ENCODE measurements at regions not wholly inside any gene's neighbourhood (a gene's known extent, or its start where the extent isn't known, plus 50 kb on each side); places are given as distances from the start of the nearest gene placed in this dataset.
A peak's percentile ranks its signal among the peaks of the same experiment; 100 is the strongest.

DNA sequence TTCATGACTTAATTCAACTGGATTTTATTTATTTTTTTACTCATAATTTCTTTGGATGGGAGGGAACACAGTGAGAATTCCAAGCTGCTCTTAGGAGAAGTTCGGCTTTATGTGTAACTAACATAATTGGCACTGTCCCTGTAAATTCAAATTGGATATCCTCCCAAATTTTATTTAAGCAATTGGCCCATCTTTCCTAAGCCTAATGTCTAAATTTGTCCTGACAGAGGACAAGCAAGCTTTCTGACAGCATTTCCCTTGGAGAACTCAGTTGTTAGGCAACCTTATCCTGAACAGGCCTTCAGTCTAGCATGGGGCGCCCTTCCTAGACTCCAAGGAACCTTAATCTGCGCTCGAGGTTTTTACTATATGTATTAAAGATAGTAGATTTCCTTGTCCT is 550.3 kb downstream of the NUF2 start:
- no peak overlapping the region for H3K4me3 ChIP-seq (replicated peaks; ENCODE audit: low read depth, low read length)
- TF ChIP-seq, protein P1, sequence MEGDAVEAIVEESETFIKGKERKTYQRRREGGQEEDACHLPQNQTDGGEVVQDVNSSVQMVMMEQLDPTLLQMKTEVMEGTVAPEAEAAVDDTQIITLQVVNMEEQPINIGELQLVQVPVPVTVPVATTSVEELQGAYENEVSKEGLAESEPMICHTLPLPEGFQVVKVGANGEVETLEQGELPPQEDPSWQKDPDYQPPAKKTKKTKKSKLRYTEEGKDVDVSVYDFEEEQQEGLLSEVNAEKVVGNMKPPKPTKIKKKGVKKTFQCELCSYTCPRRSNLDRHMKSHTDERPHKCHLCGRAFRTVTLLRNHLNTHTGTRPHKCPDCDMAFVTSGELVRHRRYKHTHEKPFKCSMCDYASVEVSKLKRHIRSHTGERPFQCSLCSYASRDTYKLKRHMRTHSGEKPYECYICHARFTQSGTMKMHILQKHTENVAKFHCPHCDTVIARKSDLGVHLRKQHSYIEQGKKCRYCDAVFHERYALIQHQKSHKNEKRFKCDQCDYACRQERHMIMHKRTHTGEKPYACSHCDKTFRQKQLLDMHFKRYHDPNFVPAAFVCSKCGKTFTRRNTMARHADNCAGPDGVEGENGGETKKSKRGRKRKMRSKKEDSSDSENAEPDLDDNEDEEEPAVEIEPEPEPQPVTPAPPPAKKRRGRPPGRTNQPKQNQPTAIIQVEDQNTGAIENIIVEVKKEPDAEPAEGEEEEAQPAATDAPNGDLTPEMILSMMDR (IDR thresholded peaks at IDR 0.05; ENCODE audit: low read depth, low read length, missing control alignments): no peak
- no peak for DNase-seq (ENCODE audit: extremely low read depth, low read depth)

DNA sequence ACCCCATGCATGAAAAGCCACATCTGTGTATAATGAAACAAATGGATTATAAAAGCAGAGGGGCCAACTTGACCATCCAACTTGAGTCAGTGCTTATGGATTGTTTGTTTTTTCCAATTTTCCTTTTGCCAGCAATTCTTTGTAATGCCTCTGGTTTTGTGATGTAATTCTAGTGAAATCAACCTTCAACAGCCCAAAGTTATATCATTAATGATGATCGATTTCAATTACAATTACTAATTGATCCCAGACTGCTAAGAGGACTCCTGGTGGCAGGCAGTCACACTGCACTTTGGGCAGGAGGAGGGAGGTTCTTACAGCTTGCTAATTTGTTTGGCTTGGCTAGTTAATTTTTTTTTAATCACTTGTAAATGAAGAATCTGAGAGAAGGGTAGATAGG is 552.3 kb downstream of the NUF2 start:
- H3K4me3 ChIP-seq (replicated peaks; ENCODE audit: low read depth, low read length): no peak overlapping the region
- TF ChIP-seq, protein P1 (IDR thresholded peaks at IDR 0.05; ENCODE audit: low read depth, low read length, missing control alignments): peak; percentile 60
- no peak for DNase-seq (ENCODE audit: extremely low read depth, low read depth)

DNA sequence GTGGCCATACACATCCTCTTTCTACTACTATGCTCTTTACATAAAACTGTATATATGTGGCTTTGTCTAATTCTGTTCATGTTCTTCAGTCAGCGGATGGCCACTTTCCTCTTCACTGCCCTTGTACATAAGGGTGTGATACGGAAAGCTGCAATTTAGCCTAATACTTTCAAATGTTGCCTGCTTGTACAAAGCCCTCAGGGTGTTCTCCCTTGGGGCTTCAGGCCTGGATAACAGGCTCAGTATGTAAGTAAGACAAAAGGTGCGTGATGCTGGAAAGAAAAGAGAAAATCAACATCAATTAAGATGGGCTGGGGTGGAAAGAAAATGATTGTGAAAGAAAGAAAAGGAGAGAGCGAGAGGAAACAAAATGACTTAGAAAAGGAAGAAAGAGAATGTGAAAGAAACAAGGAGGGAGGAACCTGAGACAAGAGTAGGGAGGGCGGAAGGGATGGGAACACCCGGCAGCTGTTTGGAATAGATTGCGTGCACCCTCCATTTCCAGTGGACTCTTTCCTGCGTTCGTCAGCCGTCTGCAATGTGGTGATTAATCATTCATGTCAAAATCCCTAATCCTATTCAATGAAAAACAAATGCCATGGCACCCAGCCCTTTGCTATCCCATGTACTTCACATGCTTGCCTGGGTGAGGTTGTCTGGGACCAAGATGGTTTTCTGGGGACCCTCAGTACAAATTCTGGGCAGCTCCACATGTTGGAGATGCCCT is 553.6 kb downstream of the NUF2 start:
- H3K4me3 ChIP-seq (replicated peaks; ENCODE audit: low read depth, low read length): no peak overlapping the region
- peak; percentile 96 for DNase-seq (ENCODE audit: extremely low read depth, low read depth)

DNA sequence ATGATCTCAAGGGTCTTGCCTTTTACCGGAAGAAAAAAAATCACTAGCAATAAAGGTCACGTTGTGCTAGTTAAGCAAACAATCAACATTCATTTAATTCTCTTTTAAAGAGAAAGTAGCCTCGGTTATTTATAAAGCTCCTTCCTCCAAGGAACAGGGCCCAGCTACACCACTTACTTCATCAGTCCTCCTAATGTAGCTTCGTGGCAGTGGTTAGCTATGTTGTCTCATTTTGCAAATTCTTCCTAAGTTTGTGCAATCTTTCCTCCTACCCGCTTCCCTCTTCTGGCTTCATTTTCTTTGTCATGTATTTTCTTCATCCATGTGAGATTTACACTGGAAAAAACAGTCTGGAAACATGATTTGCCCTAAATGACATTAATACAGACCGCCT is 554.2 kb downstream of the NUF2 start:
- DNase-seq (ENCODE audit: extremely low read depth, low read depth): no peak
- no peak overlapping the region for H3K4me3 ChIP-seq (replicated peaks; ENCODE audit: low read depth, low read length)
- TF ChIP-seq, protein P1 (IDR thresholded peaks at IDR 0.05; ENCODE audit: low read depth, low read length, missing control alignments): no peak

More for the DNA sequence above, 553.6 kb downstream of the NUF2 start:
- TF ChIP-seq, protein P1 (IDR thresholded peaks at IDR 0.05; ENCODE audit: low read depth, low read length, missing control alignments): no peak

DNA sequence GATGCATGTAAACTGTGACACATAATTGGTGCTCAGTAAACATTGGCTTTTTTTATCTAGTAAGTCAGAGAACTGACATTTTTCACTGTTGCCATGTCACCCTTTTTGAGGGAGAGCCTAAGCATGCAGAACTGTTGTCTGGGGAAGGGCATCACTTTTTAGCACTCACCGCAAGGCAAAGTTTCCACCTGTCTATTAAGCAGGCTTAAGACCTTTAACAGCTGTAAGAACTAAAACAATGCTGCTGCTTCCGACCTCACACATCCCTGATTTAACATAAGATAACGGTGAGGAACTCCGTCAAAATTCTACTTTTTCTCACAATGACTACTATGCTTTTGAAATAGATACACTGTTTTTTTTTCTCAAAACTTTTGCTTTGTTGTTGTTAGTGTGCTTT is 554.8 kb downstream of the NUF2 start:
- TF ChIP-seq, protein P1 (IDR thresholded peaks at IDR 0.05; ENCODE audit: low read depth, low read length, missing control alignments): no peak
- no peak for DNase-seq (ENCODE audit: extremely low read depth, low read depth)
- no peak overlapping the region for H3K4me3 ChIP-seq (replicated peaks; ENCODE audit: low read depth, low read length)

DNA sequence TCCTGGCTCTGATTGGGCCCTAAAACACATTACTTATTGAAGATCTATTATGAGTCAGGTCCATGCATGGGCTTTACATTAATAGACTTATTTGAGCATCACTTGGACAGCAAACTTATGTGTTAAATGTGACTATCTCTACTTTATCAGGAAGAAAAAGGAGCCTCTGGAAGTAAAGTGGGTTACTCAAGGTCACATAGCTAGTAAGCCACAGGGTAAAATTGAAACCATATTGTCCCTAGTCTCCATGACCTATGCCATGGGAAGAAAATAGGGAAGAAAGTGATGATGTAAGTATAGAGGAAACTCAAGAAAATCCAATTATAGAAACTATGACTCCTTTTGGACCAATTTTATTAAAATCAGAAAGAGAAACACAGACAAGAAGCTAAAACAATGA is 555.3 kb downstream of the NUF2 start:
- no peak overlapping the region for H3K4me3 ChIP-seq (replicated peaks; ENCODE audit: low read depth, low read length)
- TF ChIP-seq, protein P1 (IDR thresholded peaks at IDR 0.05; ENCODE audit: low read depth, low read length, missing control alignments): no peak
- peak; percentile 75 for DNase-seq (ENCODE audit: extremely low read depth, low read depth)

DNA sequence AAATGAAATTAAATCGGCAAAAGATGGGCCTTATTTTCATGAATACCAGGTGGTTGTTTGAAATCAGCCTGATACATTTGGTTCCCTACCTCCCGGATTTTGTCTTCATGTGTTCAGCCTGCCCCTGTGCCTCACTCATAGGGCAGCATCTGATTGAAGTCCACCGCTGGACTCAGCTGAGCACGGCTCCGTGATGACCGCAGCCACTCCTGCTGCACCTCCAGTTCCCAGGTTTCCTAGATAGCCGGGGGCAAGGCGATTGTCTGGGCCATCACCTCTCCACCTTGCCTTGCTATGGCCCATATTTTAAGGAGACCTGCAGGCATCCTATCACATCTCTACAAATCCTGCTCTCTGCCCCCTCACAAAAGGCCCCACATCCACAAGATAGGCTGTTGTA is 563.8 kb downstream of the NUF2 start:
- no peak for DNase-seq (ENCODE audit: extremely low read depth, low read depth)
- H3K4me3 ChIP-seq (replicated peaks; ENCODE audit: low read depth, low read length): no peak overlapping the region
- TF ChIP-seq, protein P1 (IDR thresholded peaks at IDR 0.05; ENCODE audit: low read depth, low read length, missing control alignments): no peak
